Mesothelial cell of epicardium (in vitro differentiated cells): ENCODE measurements at regions not wholly inside any gene's neighbourhood (a gene's known extent, or its start where the extent isn't known, plus 50 kb on each side); places are given as distances from the start of the nearest gene placed in this dataset.

Source experiments
- DNase-seq, 2 experiments: peaks; one replicate each; pipeline ENCODE4 v3.0.0; 2021; ENCODE audit warnings: low spot score in 2 of 2; ENCODE audit not compliant: unreplicated experiment in 2 of 2
- H3K27ac Mint-ChIP-seq: 2 replicates; pipeline ENCODE4 v1.8.0; 2021; ENCODE audit warnings: mixed read lengths
- H3K27me3 Mint-ChIP-seq: 2 replicates; pipeline ENCODE4 v1.8.0; 2021; ENCODE audit warnings: low read depth, mixed read lengths
- H3K36me3 Mint-ChIP-seq: 2 replicates; pipeline ENCODE4 v1.8.0; 2021; ENCODE audit warnings: mixed read lengths
- H3K4me1 Mint-ChIP-seq: 2 replicates; pipeline ENCODE4 v1.8.0; 2021; ENCODE audit warnings: mixed read lengths
- H3K4me3 Mint-ChIP-seq: 2 replicates; pipeline ENCODE4 v1.8.0; 2021; ENCODE audit warnings: mild to moderate bottlenecking, moderate library complexity, mixed read lengths
- H3K9me3 Mint-ChIP-seq: 2 replicates; pipeline ENCODE4 v1.8.0; 2021; ENCODE audit warnings: mixed read lengths
- TF ChIP-seq, protein P1 (sequence below): fragments of 200-600 bp; sonication (generic); IDR thresholded peaks from one replicate; pipeline ENCODE4 v1.5.0; 2021; ENCODE audit warnings: antibody characterized with exemption; ENCODE audit not compliant: unreplicated experiment

DNA sequence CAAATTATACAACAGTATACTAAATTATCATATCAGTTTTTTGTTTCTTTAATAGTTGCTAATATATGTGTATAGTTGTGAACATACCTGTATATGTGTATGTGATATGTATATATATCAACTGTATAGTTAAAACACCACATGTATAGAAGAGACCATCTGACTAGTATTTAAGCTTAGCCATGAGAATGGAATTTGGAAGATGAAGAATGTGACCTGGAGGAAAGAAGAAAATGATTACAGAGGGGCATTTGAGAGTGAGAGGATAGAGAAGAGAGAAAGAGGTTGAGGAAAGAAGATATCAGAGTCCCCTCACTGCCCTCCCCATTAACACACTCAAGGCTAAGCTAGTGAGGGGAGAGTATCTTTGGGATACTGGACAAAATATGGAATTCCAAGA is 335.9 kb downstream of the BCKDHB start:
- Mint-ChIP-seq H3K27me3 (no peaks in the 10 kb centered on the region), H3K27ac (no peak overlapping the region), H3K4me1 (peaks cover 13% of the 10 kb centered on the region), H3K4me3 (no peak overlapping the region), H3K36me3 (peaks cover 4% of the 10 kb centered on the region), H3K9me3 (peaks cover 21% of the 10 kb centered on the region)
- TF ChIP-seq, protein P1, sequence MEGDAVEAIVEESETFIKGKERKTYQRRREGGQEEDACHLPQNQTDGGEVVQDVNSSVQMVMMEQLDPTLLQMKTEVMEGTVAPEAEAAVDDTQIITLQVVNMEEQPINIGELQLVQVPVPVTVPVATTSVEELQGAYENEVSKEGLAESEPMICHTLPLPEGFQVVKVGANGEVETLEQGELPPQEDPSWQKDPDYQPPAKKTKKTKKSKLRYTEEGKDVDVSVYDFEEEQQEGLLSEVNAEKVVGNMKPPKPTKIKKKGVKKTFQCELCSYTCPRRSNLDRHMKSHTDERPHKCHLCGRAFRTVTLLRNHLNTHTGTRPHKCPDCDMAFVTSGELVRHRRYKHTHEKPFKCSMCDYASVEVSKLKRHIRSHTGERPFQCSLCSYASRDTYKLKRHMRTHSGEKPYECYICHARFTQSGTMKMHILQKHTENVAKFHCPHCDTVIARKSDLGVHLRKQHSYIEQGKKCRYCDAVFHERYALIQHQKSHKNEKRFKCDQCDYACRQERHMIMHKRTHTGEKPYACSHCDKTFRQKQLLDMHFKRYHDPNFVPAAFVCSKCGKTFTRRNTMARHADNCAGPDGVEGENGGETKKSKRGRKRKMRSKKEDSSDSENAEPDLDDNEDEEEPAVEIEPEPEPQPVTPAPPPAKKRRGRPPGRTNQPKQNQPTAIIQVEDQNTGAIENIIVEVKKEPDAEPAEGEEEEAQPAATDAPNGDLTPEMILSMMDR, result no peak
- no peak for DNase-seq

DNA sequence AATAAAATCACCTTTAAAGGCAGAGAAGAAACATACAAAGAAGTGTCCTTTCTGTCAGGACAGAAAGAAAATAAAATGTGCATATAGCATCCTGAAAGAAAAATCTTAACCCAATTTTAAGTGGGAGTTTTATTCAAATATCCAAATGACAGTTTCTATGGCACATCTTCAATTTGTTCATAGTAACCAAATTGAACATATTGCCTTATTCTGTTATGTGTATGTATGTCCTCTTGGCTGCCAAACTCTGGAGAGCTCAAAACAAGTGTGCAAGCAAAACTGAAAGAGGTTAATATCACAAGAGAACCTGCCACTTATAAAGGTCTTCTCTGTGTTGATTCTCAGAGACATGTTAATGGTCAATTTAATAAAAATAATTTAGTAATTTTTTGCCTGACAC is 334.7 kb downstream of the BCKDHB start:
- H3K4me1 Mint-ChIP-seq, result peaks cover 16% of the 10 kb centered on the region
- no peak overlapping the region for H3K27ac Mint-ChIP-seq
- no peak for DNase-seq
- TF ChIP-seq, protein P1, result no peak
- H3K27me3 Mint-ChIP-seq, result no peaks in the 10 kb centered on the region
- peaks cover 11% of the 10 kb centered on the region for H3K9me3 Mint-ChIP-seq
- no peak overlapping the region for H3K4me3 Mint-ChIP-seq
- H3K36me3 Mint-ChIP-seq, result peaks cover 2% of the 10 kb centered on the region

DNA sequence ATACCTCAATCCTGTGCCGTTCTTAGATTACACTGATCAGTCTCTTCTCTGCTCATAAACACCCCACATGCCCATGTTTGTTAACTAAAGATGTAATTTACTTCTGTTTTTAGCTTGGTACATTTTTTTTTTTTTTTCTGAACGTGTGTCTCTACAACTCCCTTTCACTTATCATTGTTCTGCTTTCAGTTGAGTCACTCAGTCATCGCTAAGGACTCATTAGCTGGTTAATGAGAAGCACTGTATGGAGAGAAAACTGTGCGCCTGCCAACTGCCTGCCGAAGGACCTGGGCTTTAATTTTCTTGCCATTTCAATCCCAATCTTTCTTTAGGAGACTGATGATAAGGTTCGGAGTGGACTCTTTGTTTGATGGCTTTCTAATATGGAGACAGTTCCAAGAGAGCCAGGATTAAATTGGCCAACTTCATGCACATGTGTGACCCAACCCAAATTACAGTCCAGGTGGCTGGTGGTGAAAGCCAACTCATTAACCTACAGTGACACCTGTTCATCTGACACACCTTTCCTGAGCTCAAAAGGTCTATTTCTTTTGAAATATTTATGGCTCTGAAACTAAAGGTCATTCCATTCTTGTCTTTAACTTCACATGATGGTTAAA is 334.1 kb downstream of the BCKDHB start:
- DNase-seq, result no peak
- Mint-ChIP-seq H3K4me1 (peaks cover 16% of the 10 kb centered on the region), H3K4me3 (no peak overlapping the region), H3K9me3 (peaks cover 7% of the 10 kb centered on the region), H3K27me3 (no peaks in the 10 kb centered on the region), H3K27ac (no peak overlapping the region), H3K36me3 (peaks cover 2% of the 10 kb centered on the region)
- TF ChIP-seq, protein P1, result no peak

DNA sequence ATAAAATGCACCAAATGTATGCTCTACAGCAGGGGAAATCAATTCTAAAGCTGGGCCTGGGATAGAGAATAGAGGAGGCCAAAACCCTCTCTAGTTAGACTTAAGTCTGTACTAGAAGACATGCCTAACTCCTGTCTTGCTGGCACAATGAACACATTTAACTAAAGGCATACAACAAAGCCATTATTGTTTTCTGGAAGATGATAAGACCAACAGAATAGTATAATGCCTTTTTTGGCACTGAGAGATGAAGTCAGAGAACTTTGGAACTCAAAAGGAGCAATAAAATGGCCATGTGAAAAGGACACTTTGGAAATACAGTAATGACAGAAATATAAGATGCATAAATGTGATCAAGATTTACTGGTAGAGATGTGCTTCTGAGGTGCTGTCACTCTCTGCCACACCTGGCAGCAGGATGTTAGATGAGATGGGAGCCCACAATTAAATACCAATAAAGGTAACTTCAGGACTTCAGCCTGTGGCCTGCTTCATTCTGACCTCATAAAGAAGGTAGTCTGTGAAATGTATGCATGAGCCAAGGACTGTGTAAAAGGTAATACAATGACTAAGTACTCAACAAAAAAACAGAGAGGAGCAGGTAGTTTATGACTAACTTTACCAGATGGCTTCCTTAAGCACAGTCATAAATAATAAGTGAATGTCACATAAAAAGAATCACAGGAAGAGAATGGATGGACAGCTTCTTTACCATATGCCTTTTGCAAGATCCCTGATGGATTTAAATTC is 333.4 kb downstream of the BCKDHB start:
- H3K4me1 Mint-ChIP-seq, result peaks cover 16% of the 10 kb centered on the region
- no peaks in the 10 kb centered on the region for H3K36me3 Mint-ChIP-seq
- no peak overlapping the region for H3K4me3 Mint-ChIP-seq
- DNase-seq, result no peak
- no peak overlapping the region for H3K27ac Mint-ChIP-seq
- H3K9me3 Mint-ChIP-seq, result peaks cover 2% of the 10 kb centered on the region
- TF ChIP-seq, protein P1, result no peak
- H3K27me3 Mint-ChIP-seq, result no peaks in the 10 kb centered on the region

DNA sequence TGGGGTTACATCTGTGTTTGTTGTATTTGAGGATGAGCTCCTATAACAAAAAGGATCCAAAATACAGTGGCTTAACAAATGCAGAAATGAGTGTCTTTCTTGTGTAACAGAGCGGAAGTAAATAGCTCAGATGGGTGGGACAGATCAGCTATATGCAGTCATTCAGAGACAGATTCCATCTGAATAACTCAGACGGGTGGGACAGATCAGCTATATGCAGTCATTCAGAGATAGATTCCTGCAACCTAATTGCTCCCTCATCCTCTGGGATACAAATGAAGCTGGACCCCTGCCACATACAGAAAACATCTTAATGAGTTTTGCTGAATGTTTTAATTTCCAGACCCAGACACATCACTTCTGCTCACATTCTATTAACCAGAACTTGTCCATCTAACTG is 332.3 kb downstream of the BCKDHB start:
- Mint-ChIP-seq H3K4me3 (no peak overlapping the region), H3K36me3 (no peaks in the 10 kb centered on the region), H3K9me3 (no peaks in the 10 kb centered on the region), H3K27me3 (no peaks in the 10 kb centered on the region), H3K4me1 (peaks cover 16% of the 10 kb centered on the region), H3K27ac (no peak overlapping the region)
- TF ChIP-seq, protein P1, result no peak
- DNase-seq, result no peak
